Gastroesophageal sphincter (tissue), 4 donors: ENCODE measurements at regions not wholly inside any gene's neighbourhood (a gene's known extent, or its start where the extent isn't known, plus 50 kb on each side); places are given as distances from the start of the nearest gene placed in this dataset.

Experiments
- ATAC-seq: fragments of 150-250 bp; one replicate; pipeline ENCODE4 v1.9.1; 2016; ENCODE audit warnings: mild to moderate bottlenecking, moderate library complexity
- H3K27ac ChIP-seq, 4 donors: fragments of 200-600 bp; sonication (generic) in 3 of 4; 1 replicate in 3 of 4; 2 replicates in 1 of 4; pipeline ENCODE4 v1.5.1; 2016 to 2019
- H3K27me3 ChIP-seq: fragments of 200-600 bp; sonication (generic); one replicate; pipeline ENCODE4 v1.5.1; 2019
- H3K36me3 ChIP-seq, 2 donors: fragments of 200-600 bp; sonication (generic); one replicate each; pipeline ENCODE4 v1.5.1; 2019; ENCODE audit warnings: control low read depth in 1 of 2
- H3K4me1 ChIP-seq, 3 donors: fragments of 200-600 bp; sonication (generic); 1 replicate in 2 of 3; 2 replicates in 1 of 3; pipeline ENCODE4 v1.5.1; 2016 to 2019; ENCODE audit warnings: control low read depth in 2 of 3
- H3K4me3 ChIP-seq, 2 donors: fragments of 200-600 bp; sonication (generic); one replicate each; pipeline ENCODE4 v1.5.1; 2019; ENCODE audit warnings: mild to moderate bottlenecking in 1 of 2, moderate library complexity in 1 of 2
- H3K9me3 ChIP-seq, 3 donors: fragments of 200-600 bp; sonication (generic); one replicate each; pipeline ENCODE4 v1.5.1; 2017 to 2019; ENCODE audit warnings: control low read depth in 2 of 3
- EP300 ChIP-seq: sonication (generic); formaldehyde crosslinking; IDR thresholded peaks from one replicate; pipeline ENCODE4 v1.6.1; 2017; ENCODE audit warnings: antibody characterized with exemption, mild to moderate bottlenecking
- POLR2A ChIP-seq, 2 donors: fragments of 450-650 bp; IDR thresholded peaks; one replicate each; pipeline ENCODE4 v1.6.1; 2017; ENCODE audit warnings: antibody characterized with exemption in 2 of 2, mild to moderate bottlenecking in 2 of 2, moderate library complexity in 1 of 2
- POLR2AphosphoS5 ChIP-seq: sonication (generic); formaldehyde crosslinking; IDR thresholded peaks from one replicate; pipeline ENCODE4 v1.6.1; 2017; ENCODE audit warnings: antibody characterized with exemption
- WGBS, 2 donors: methylation state at CpG; one replicate each; pipeline ENCODE4 v1.1.5; 2018; ENCODE audit warnings: low coverage in 1 of 2; 5-methylcytosine and 5-hydroxymethylcytosine counted together
- TF ChIP-seq, protein P1 (sequence below), 4 experiments: fragments of 200-600 bp in 2 of 4; fragments of 450-650 bp in 2 of 4; sonication (generic) in 1 of 4; IDR thresholded peaks; one replicate each; pipeline ENCODE4 v1.5.1; 2017 to 2019; ENCODE audit warnings: antibody characterized with exemption in 4 of 4, mild to moderate bottlenecking in 2 of 4, moderate library complexity in 2 of 4

DNA sequence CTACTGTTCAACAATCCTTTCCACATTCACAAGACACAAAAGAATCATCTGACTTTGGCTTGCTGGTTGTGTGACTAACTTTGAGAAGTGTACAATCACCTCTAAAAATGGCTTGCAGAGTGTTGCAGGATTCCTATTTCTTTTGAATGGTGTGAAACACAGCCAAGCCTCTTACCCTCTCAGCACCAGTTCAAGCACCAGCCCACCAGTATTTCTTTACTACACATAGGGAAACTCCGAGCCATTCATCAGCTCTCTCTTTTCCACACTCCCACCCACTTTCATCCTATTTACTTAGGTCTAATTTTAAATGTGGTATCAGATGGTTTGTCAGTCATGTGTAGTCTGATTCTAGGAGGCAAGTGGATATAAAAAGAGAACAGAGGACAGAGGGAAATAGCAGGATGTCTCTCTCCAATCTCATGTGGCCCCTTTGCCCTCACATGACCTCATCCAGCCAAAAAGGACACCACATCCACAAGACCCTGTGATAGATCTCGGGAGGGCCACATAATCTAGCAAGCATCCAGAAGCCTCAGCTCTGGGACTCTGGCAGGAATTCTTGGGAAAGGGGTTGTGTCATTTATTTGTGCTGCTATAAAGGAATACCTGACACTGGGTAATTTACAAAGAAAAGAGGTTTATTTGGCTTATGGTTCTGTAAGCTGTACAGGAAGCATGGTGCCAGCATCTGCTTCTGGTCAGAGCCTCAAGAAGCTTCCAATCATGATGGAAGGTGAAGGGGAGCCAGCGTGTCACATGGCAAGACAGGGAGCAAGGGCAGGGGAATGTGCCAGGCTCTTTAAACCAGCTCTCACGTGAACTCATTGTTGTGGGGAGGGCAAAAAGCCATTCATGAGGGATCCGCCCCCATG, 66.8 kb upstream of the NEBL start:
- TF ChIP-seq POLR2AphosphoS5: no peak
- TF ChIP-seq EP300: no peak

GRCh38 chr10:20963056-20963455, 65.9 kb upstream of the NEBL start:
- no peak for ATAC-seq
- Histone ChIP-seq H3K36me3 (no peaks in the 10 kb centered on the region), H3K27ac (no peak overlapping the region), H3K4me3 (no peak overlapping the region), H3K27me3 (no peaks in the 10 kb centered on the region), H3K9me3 (peaks cover 0 to 6% (median 0%) of the 10 kb centered on the region in 3 donors), H3K4me1 (no peaks in the 10 kb centered on the region)
- TF ChIP-seq POLR2A (IDR thresholded peaks at IDR 0.05) (no peak), EP300 (no peak), POLR2AphosphoS5 (no peak)
- TF ChIP-seq, protein P1, sequence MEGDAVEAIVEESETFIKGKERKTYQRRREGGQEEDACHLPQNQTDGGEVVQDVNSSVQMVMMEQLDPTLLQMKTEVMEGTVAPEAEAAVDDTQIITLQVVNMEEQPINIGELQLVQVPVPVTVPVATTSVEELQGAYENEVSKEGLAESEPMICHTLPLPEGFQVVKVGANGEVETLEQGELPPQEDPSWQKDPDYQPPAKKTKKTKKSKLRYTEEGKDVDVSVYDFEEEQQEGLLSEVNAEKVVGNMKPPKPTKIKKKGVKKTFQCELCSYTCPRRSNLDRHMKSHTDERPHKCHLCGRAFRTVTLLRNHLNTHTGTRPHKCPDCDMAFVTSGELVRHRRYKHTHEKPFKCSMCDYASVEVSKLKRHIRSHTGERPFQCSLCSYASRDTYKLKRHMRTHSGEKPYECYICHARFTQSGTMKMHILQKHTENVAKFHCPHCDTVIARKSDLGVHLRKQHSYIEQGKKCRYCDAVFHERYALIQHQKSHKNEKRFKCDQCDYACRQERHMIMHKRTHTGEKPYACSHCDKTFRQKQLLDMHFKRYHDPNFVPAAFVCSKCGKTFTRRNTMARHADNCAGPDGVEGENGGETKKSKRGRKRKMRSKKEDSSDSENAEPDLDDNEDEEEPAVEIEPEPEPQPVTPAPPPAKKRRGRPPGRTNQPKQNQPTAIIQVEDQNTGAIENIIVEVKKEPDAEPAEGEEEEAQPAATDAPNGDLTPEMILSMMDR (IDR thresholded peaks at IDR 0.05): no peak
- 86 to 94% methylated on average over 3 of the region's 3 CpGs for WGBS, 2 donors

More for the DNA sequence above, 66.8 kb upstream of the NEBL start:
- Histone ChIP-seq H3K27ac (no peak overlapping the region), H3K27me3 (no peaks in the 10 kb centered on the region), H3K9me3 (peaks cover 0 to 6% (median 0%) of the 10 kb centered on the region in 3 donors), H3K4me1 (no peaks in the 10 kb centered on the region), H3K4me3 (no peak overlapping the region), H3K36me3 (no peaks in the 10 kb centered on the region)
- no peak for ATAC-seq
- WGBS, 2 donors: 75 to 85% methylated on average over 2 to 5 of the region's 5 CpGs

DNA sequence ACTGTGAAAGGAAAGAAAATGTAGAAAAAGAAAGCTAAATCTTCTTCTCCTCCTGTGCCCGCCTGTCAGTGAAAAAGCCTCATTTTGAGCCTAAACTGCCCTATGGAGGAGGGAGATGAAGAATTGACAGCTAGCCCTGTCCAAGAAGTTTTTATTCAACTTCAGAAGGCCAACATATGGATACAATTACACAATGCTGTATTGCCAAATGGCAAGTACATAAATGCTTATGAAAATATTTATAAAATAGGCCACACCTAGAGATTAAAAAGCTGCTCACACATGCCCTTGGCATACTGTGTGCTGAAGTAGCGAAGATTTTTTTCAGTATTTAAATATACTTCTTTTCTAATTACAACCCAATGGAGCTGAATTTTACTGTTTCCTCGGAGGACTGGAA, 65.1 kb upstream of the NEBL start:
- no peaks in the 10 kb centered on the region for H3K27me3 ChIP-seq
- WGBS, 2 donors: 67 to 74% methylated on average over 3 of the region's 3 CpGs
- no peaks in the 10 kb centered on the region for H3K4me1 ChIP-seq
- TF ChIP-seq POLR2A (IDR thresholded peaks at IDR 0.05) (no peak), EP300 (no peak), POLR2AphosphoS5 (no peak)
- TF ChIP-seq, protein P1 (IDR thresholded peaks at IDR 0.05): no peak
- no peak overlapping the region for H3K27ac ChIP-seq
- no peaks in the 10 kb centered on the region for H3K36me3 ChIP-seq
- H3K9me3 ChIP-seq: peaks cover 0 to 6% (median 0%) of the 10 kb centered on the region in 3 donors
- H3K4me3 ChIP-seq: no peak overlapping the region
- ATAC-seq: no peak

- Histone ChIP-seq H3K9me3 (peaks cover 0 to 2% (median 0%) of the 10 kb centered on the region in 3 donors), H3K36me3 (no peaks in the 10 kb centered on the region), H3K27ac (no peak overlapping the region), H3K4me1 (no peaks in the 10 kb centered on the region), H3K4me3 (no peak overlapping the region), H3K27me3 (peaks cover 4% of the 10 kb centered on the region)
- WGBS, 2 donors: 21 to 50% methylated on average over 1 of the region's 1 CpG
- TF ChIP-seq EP300: no peak
- TF ChIP-seq, protein P1 (IDR thresholded peaks at IDR 0.05): no peak
- no peak for TF ChIP-seq POLR2A (IDR thresholded peaks at IDR 0.05)
- no peak for TF ChIP-seq POLR2AphosphoS5
- ATAC-seq: no peak
Measured at GRCh38 chr10:20959242-20959641, 62.1 kb upstream of the NEBL start.

- Histone ChIP-seq H3K9me3 (no peaks in the 10 kb centered on the region), H3K4me1 (no peaks in the 10 kb centered on the region), H3K4me3 (no peak overlapping the region), H3K27me3 (peaks cover 4% of the 10 kb centered on the region), H3K36me3 (no peaks in the 10 kb centered on the region), H3K27ac (no peak overlapping the region)
- TF ChIP-seq EP300 (no peak), POLR2AphosphoS5 (no peak), POLR2A (IDR thresholded peaks at IDR 0.05) (no peak)
- TF ChIP-seq, protein P1 (IDR thresholded peaks at IDR 0.05): no peak
- ATAC-seq: no peak
- 58 to 66% methylated on average over 3 of the region's 3 CpGs for WGBS, 2 donors
Measured at GRCh38 chr10:20958764-20959163, 61.7 kb upstream of the NEBL start.
